ENCODE measurements at regions not wholly inside any gene's neighbourhood (a gene's known extent, or its start where the extent isn't known, plus 50 kb on each side); places are given as distances from the start of the nearest gene placed in this dataset.

DNA sequence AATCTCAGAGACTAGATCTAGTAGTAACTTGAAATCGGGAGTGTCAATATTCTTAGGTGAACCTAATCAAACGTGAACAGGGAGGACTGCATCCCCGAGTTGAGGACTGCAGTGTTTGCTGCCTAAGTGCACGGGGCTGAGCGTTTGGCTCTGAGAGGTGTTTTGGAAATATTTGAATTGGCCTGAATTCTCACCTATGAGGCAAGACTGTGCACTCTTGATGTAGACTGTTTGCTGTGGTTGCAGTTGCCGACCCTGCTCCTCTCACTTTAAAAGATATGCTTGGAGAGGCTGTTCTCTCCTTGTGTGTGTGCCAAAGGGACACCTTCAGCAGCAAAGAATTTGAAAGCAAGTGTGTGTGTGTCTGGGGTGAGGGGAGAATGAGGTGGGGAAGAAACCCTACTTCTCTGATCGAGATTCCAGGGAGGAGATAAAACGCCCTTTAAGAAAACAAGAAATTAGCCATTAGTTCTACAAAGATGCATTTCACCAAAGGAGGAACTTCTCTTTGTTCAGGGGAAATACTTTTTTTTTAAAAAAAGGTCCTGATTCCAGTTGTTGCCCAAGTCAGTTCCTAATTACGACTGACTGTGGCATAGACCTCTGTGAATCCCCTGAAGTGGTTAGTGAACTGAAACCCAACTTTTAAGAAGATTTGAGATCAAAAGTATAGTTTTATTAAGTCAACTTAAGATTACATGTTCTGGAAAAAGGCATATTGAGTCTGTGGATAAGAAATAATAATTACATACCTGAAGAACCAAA is 106.6 kb downstream of the DYRK2 start (continued):
- TF ChIP-seq, protein P1, sequence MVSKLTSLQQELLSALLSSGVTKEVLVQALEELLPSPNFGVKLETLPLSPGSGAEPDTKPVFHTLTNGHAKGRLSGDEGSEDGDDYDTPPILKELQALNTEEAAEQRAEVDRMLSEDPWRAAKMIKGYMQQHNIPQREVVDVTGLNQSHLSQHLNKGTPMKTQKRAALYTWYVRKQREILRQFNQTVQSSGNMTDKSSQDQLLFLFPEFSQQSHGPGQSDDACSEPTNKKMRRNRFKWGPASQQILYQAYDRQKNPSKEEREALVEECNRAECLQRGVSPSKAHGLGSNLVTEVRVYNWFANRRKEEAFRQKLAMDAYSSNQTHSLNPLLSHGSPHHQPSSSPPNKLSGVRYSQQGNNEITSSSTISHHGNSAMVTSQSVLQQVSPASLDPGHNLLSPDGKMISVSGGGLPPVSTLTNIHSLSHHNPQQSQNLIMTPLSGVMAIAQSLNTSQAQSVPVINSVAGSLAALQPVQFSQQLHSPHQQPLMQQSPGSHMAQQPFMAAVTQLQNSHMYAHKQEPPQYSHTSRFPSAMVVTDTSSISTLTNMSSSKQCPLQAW (CRISPR knock-in tag; IDR thresholded peaks at IDR 0.05) = no peak
- TF ChIP-seq TRIM24 (CRISPR knock-in tag; IDR thresholded peaks at IDR 0.05) (no peak), SYNCRIP (IDR thresholded peaks at IDR 0.05; ENCODE audit: insufficient read depth, low read depth, low read length) (no peak), NFKB2 (CRISPR knock-in tag; IDR thresholded peaks at IDR 0.05; ENCODE audit: borderline replicate concordance) (no peak)

DNA sequence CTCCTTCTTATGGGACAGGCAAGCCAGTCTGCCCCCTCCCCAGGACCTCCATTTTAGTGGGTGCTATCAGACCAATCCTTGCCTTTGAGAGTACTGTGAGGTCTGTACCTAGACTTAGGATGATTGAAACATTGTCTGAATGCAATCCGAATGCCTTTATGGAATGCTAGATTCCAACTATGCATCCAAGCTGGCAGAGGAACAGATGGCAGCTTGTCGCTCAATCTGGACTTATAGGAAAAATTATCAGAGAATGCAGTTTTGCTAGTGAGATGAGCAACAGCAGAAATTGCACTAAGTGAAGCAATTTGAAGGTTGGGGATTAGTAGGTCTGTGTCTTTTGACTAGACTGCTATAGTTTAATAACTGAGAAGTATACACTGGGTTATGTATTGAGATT is 109.1 kb downstream of the DYRK2 start:
- Histone ChIP-seq H3K4me2 (ENCODE audit: low read depth, low read length) (no peak overlapping the region), H4K20me1 (ENCODE audit: insufficient read depth, low read length) (no peaks in the 10 kb centered on the region), H3K27ac (ENCODE audit: extremely low read length, insufficient read depth, low read length) (no peak overlapping the region), H3K27me3 (ENCODE audit: control insufficient read depth in 1 of 2, insufficient read depth in 2 of 2, low read length in 2 of 2) (peaks cover 0 to 7% of the 10 kb centered on the region in 2 experiments; a peak in 2 of 5 replicates), H3K79me2 (ENCODE audit: insufficient read depth, low read length) (no peaks in the 10 kb centered on the region), H3K4me1 (ENCODE audit: insufficient read depth, low read length) (no peaks in the 10 kb centered on the region), H3K36me3 (replicated peaks in 1 of 2; ENCODE audit: control insufficient read depth in 1 of 2, insufficient read depth in 2 of 2, low read length in 2 of 2) (no peaks in the 10 kb centered on the region), H3K9ac (ENCODE audit: insufficient read depth, low read depth, low read length) (no peak overlapping the region), H3K4me3 (replicated peaks in 1 of 3; ENCODE audit: insufficient read depth in 1 of 3, low read depth in 2 of 3, low read length in 3 of 3) (no peak overlapping the region), H2AFZ (ENCODE audit: low read length) (no peak overlapping the region), H3K9me3 (ENCODE audit: low read length) (no peaks in the 10 kb centered on the region)
- intact Hi-C loops (cut with micrococcal nuclease; ENCODE audit: unreplicated experiment) = no loop called here
- BruUV-seq (replicated peaks) = no TSS peak
- in situ Hi-C loops (cut with HindIII; ENCODE audit: extremely low pct_ligation_motif_present, low pct_unique_long_range_greater_than_20kb) = no loop called here
- ChIA-PET CTCF (ENCODE audit: low intra/inter-chr PET ratio, low total read pairs) (no interaction called here), POLR2A (no interaction called here)
- WGBS (ENCODE audit: low lambda C conversion rate) = 17% methylated on average over 2 of the region's 2 CpGs
- FAIRE-seq (no peak), ATAC-seq (no peak), DNase-seq (ENCODE audit: low spot score) (no peak)
- TF ChIP-seq ZNF484 (CRISPR knock-in tag; IDR thresholded peaks at IDR 0.05; ENCODE audit: borderline replicate concordance, low read depth) (no peak), NFE2L2 (IDR thresholded peaks at IDR 0.05; ENCODE audit: low read length) (no peak), SAP130 (CRISPR knock-in tag; IDR thresholded peaks at IDR 0.05; ENCODE audit: low read depth) (no peak), TOPORS (CRISPR knock-in tag; IDR thresholded peaks at IDR 0.05) (no peak), ZNF775 (CRISPR knock-in tag; IDR thresholded peaks at IDR 0.05; ENCODE audit: borderline replicate concordance) (no peak), MYNN (CRISPR knock-in tag; IDR thresholded peaks at IDR 0.05; ENCODE audit: low read depth) (no peak), ZMYM4 (CRISPR knock-in tag; IDR thresholded peaks at IDR 0.05) (no peak), MIXL1 (CRISPR knock-in tag; IDR thresholded peaks at IDR 0.05) (no peak), DNMT1 (CRISPR knock-in tag; IDR thresholded peaks at IDR 0.05) (no peak), ZNF607 (CRISPR knock-in tag; IDR thresholded peaks at IDR 0.05; ENCODE audit: borderline replicate concordance) (no peak), SIN3A (IDR thresholded peaks at IDR 0.05; ENCODE audit: borderline replicate concordance, low read depth, low read length) (no peak), ZNF253 (CRISPR knock-in tag; IDR thresholded peaks at IDR 0.05; ENCODE audit: borderline replicate concordance) (no peak), SMARCE1 (IDR thresholded peaks at IDR 0.05; ENCODE audit: borderline replicate concordance) (no peak), ZFX (CRISPR knock-in tag; IDR thresholded peaks at IDR 0.05; ENCODE audit: low read depth) (no peak), ZNF530 (CRISPR knock-in tag; IDR thresholded peaks at IDR 0.05; ENCODE audit: low read depth) (no peak), ZBTB21 (CRISPR knock-in tag; IDR thresholded peaks at IDR 0.05) (no peak), ZSCAN12 (CRISPR knock-in tag; IDR thresholded peaks at IDR 0.05) (no peak)
- TF ChIP-seq, protein P2, sequence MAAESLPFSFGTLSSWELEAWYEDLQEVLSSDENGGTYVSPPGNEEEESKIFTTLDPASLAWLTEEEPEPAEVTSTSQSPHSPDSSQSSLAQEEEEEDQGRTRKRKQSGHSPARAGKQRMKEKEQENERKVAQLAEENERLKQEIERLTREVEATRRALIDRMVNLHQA (CRISPR knock-in tag; IDR thresholded peaks at IDR 0.05) = no peak
- TF ChIP-seq, protein P3, sequence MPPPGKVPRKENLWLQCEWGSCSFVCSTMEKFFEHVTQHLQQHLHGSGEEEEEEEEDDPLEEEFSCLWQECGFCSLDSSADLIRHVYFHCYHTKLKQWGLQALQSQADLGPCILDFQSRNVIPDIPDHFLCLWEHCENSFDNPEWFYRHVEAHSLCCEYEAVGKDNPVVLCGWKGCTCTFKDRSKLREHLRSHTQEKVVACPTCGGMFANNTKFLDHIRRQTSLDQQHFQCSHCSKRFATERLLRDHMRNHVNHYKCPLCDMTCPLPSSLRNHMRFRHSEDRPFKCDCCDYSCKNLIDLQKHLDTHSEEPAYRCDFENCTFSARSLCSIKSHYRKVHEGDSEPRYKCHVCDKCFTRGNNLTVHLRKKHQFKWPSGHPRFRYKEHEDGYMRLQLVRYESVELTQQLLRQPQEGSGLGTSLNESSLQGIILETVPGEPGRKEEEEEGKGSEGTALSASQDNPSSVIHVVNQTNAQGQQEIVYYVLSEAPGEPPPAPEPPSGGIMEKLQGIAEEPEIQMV (CRISPR knock-in tag; IDR thresholded peaks at IDR 0.05; ENCODE audit: low read depth) = no peak
